ENCODE measurements at regions not wholly inside any gene's neighbourhood (a gene's known extent, or its start where the extent isn't known, plus 50 kb on each side); places are given as distances from the start of the nearest gene placed in this dataset.
"Not testable (repeated sequence)": the region's sequence is repeated elsewhere in the genome, so short reads cannot be mapped to it uniquely, and the experiment has no call there.

GRCh38 chr5:121106721-121107690 lies 642.9 kb downstream of the PRR16 start:
- not testable (repeated sequence) for DNase-seq

GRCh38 chr5:121108725-121109124 lies 644.6 kb downstream of the PRR16 start:
- DNase-seq = no peak

- no peak for DNase-seq
Measured at GRCh38 chr5:121109817-121110216, 645.7 kb downstream of the PRR16 start.

GRCh38 chr5:121121786-121122185 lies 657.7 kb downstream of the PRR16 start:
- no peak for DNase-seq

GRCh38 chr5:121138495-121138907 lies 674.4 kb downstream of the PRR16 start:
- no peak for DNase-seq

GRCh38 chr5:121138952-121139351 lies 674.9 kb downstream of the PRR16 start:
- DNase-seq = no peak

- DNase-seq = no peak
Measured at GRCh38 chr5:121144764-121145163, 680.7 kb downstream of the PRR16 start.

- DNase-seq = no peak
Measured at GRCh38 chr5:121151534-121151933, 687.4 kb downstream of the PRR16 start.

- DNase-seq = no peak
Measured at GRCh38 chr5:121152411-121152810, 688.3 kb downstream of the PRR16 start.

- no peak for DNase-seq
Measured at GRCh38 chr5:121156565-121156964, 692.5 kb downstream of the PRR16 start.

- DNase-seq = no peak
Measured at GRCh38 chr5:121158451-121158850, 693.2 kb upstream of the FTMT start.

GRCh38 chr5:121160591-121160990 lies 691.1 kb upstream of the FTMT start:
- DNase-seq = no peak

GRCh38 chr5:121164632-121165031 lies 687.0 kb upstream of the FTMT start:
- DNase-seq = peak in 2 of 3 donors; percentile 21 to 30

GRCh38 chr5:121171361-121171760 lies 680.3 kb upstream of the FTMT start:
- no peak for DNase-seq

GRCh38 chr5:121171834-121172233 lies 679.8 kb upstream of the FTMT start:
- DNase-seq = no peak

GRCh38 chr5:121174351-121174750 lies 677.3 kb upstream of the FTMT start:
- no peak for DNase-seq

- DNase-seq = no peak
Measured at GRCh38 chr5:121175986-121176385, 675.7 kb upstream of the FTMT start.

GRCh38 chr5:121182788-121183490 lies 668.7 kb upstream of the FTMT start:
- no peak for DNase-seq

- DNase-seq = no peak
Measured at GRCh38 chr5:121188849-121189248, 662.8 kb upstream of the FTMT start.

GRCh38 chr5:121189342-121190305 lies 662.1 kb upstream of the FTMT start:
- peak in 2 of 3 donors; percentile 24 for DNase-seq

- DNase-seq = no peak
Measured at GRCh38 chr5:121199216-121199999, 652.3 kb upstream of the FTMT start.

- no peak for DNase-seq
Measured at GRCh38 chr5:121218086-121218485, 633.6 kb upstream of the FTMT start.
